ENCODE measurements at regions not wholly inside any gene's neighbourhood (a gene's known extent, or its start where the extent isn't known, plus 50 kb on each side); places are given as distances from the start of the nearest gene placed in this dataset.

DNA sequence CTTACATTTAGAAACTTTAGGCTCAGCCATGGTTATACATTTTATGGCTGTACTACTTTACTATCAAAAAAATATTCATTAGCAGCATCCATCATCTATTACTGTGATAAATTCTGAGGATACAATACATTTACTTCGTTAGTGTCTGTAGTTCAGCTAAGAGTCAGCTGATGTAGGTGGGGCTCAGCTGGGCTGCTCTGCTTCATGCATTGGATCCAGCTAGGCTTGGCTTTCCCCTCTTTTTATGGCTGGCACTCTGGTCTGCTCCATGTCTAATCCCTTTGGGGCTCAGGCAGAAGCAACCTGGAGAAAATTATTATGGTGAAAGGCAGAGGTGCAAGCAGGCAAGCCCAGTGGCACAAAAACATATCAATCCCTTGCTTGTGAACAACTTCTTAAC, 930.1 kb upstream of the NR2F2 start:
- H3K4me3 ChIP-seq (ENCODE audit: low read depth, low read length), result no peak overlapping the region
- TF ChIP-seq CTCF (IDR thresholded peaks at IDR 0.05; ENCODE audit: borderline replicate concordance, insufficient read depth, low read depth, low read length), result no peak

GRCh38 chr15:95401587-95401986, 928.9 kb upstream of the NR2F2 start:
- H3K4me3 ChIP-seq (ENCODE audit: low read depth, low read length), result no peak overlapping the region
- TF ChIP-seq CTCF (IDR thresholded peaks at IDR 0.05; ENCODE audit: borderline replicate concordance, insufficient read depth, low read depth, low read length), result no peak

DNA sequence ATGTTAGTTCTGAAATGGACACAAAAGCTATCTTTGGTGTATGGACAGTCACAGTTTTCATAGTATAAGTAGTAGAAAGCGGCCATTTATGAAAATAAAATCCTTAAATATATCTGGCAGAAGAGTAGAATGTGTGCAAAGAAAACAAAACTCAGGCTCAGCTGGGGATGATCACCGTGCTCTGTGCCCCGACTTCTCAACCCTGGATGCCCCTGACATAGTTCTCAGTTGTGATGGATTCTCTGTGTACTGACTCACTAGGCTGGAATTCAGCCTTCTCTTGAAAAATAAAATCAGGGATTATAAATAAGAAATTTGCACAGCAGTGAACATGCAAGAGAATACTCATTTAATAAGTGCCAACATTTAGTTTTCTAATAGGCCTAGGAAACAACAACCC, 925.1 kb upstream of the NR2F2 start:
- no peak for TF ChIP-seq CTCF (IDR thresholded peaks at IDR 0.05; ENCODE audit: borderline replicate concordance, insufficient read depth, low read depth, low read length)
- H3K4me3 ChIP-seq (ENCODE audit: low read depth, low read length), result no peak overlapping the region

DNA sequence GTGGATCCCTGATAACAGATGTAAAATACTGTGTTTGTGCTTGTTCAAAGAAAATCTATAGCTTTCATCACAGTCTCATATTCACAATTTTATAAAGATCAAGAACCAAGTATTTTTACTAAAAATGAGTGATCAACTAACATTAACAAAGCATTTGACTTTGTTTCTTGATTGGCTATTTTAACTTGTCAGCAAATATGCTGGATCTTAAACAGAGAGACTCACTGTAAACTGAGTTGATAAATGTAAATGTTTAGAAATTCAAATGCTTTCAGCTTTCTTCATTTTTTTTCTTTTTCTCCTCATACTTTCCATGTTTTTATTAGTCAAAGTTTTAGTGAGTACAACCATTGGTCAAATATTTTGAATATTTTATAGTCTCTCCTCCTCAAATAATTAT, 923.0 kb upstream of the NR2F2 start:
- TF ChIP-seq CTCF (IDR thresholded peaks at IDR 0.05; ENCODE audit: borderline replicate concordance, insufficient read depth, low read depth, low read length), result no peak
- H3K4me3 ChIP-seq (ENCODE audit: low read depth, low read length), result no peak overlapping the region

- H3K4me3 ChIP-seq (ENCODE audit: low read depth, low read length), result no peak overlapping the region
- no peak for TF ChIP-seq CTCF (IDR thresholded peaks at IDR 0.05; ENCODE audit: borderline replicate concordance, insufficient read depth, low read depth, low read length)
Observed at GRCh38 chr15:95409211-95409610, 921.3 kb upstream of the NR2F2 start.

GRCh38 chr15:95409626-95410310, 920.7 kb upstream of the NR2F2 start:
- no peak overlapping the region for H3K4me3 ChIP-seq (ENCODE audit: low read depth, low read length)
- TF ChIP-seq CTCF (IDR thresholded peaks at IDR 0.05; ENCODE audit: borderline replicate concordance, insufficient read depth, low read depth, low read length), result no peak

GRCh38 chr15:95410757-95411156, 919.7 kb upstream of the NR2F2 start:
- H3K4me3 ChIP-seq (ENCODE audit: low read depth, low read length), result no peak overlapping the region
- TF ChIP-seq CTCF (IDR thresholded peaks at IDR 0.05; ENCODE audit: borderline replicate concordance, insufficient read depth, low read depth, low read length), result no peak
